Caco-2 (cell line): ENCODE measurements at regions not wholly inside any gene's neighbourhood (a gene's known extent, or its start where the extent isn't known, plus 50 kb on each side); places are given as distances from the start of the nearest gene placed in this dataset.

Source experiments
- BruUV-seq: library from RNA; stranded (reverse); fragments of 400-500 nt; replicated peaks from 2 replicates; lab custom pipeline; 2021; lab: Mats Ljungman, UMichigan
- CTCF ChIA-PET: fragments of 300-600 bp; sonication (Branson Sonifier 250); formaldehyde crosslinking; loops from one replicate; lab custom pipeline; 2022; ENCODE audit warnings: antibody characterized with exemption; lab: Charles Lee
- POLR2A ChIA-PET: fragments of 300-600 bp; sonication (Branson Sonifier 250); formaldehyde crosslinking; loops from one replicate; lab custom pipeline; 2022; ENCODE audit warnings: antibody characterized with exemption; lab: Charles Lee
- DNase-seq, 2 experiments: peaks; one replicate each; pipeline versions ENCODE4 v3.0.0 to v3.0.0-alpha.2; 2020 to 2022
- H3K27me3 ChIP-seq: replicated peaks from 2 replicates; pipeline ENCODE4 v1.6.0; 2011; ENCODE audit warnings: low read length; ENCODE audit not compliant: control insufficient read depth, insufficient read depth
- H3K36me3 ChIP-seq: 2 replicates; pipeline ENCODE4 v1.5.1; 2011; ENCODE audit warnings: low read length; ENCODE audit not compliant: control insufficient read depth, insufficient read depth
- H3K4me1 ChIP-seq: fragments of 250-450 bp; sonication (Bioruptor Pico); 2 replicates; pipeline ENCODE4 v1.5.1; 2020; ENCODE audit warnings: mild to moderate bottlenecking
- H3K4me3 ChIP-seq: 2 replicates; pipeline ENCODE4 v1.5.1; 2011; ENCODE audit warnings: low read depth, mild to moderate bottlenecking, control low read depth, low read length
- H3K9me3 ChIP-seq: fragments of 250-450 bp; sonication (Bioruptor Pico); 2 replicates; pipeline ENCODE4 v1.5.1; 2020; ENCODE audit warnings: mild to moderate bottlenecking, moderate library complexity
- H3K27ac Mint-ChIP-seq: one replicate; pipeline ENCODE4 v1.8.0; 2022; ENCODE audit warnings: mixed read lengths; ENCODE audit not compliant: unreplicated experiment
- H3K27me3 Mint-ChIP-seq: one replicate; pipeline ENCODE4 v1.8.0; 2022; ENCODE audit warnings: mixed read lengths; ENCODE audit not compliant: insufficient read depth, unreplicated experiment
- H3K36me3 Mint-ChIP-seq: one replicate; pipeline ENCODE4 v1.8.0; 2022; ENCODE audit warnings: mild to moderate bottlenecking, mixed read lengths; ENCODE audit not compliant: insufficient read depth, unreplicated experiment
- H3K4me1 Mint-ChIP-seq: one replicate; pipeline ENCODE4 v1.8.0; 2022; ENCODE audit warnings: low read depth, mixed read lengths; ENCODE audit not compliant: unreplicated experiment
- H3K4me3 Mint-ChIP-seq: one replicate; pipeline ENCODE4 v1.8.0; 2022; ENCODE audit warnings: mild to moderate bottlenecking, moderate library complexity, mixed read lengths; ENCODE audit not compliant: unreplicated experiment
- H3K9me3 Mint-ChIP-seq: one replicate; pipeline ENCODE4 v1.8.0; 2022; ENCODE audit warnings: mixed read lengths; ENCODE audit not compliant: unreplicated experiment
- CTCF ChIP-seq, 2 experiments: fragments of 200-600 bp in 1 of 2; IDR thresholded peaks; 1 replicate in 1 of 2; 2 replicates in 1 of 2; pipeline versions ENCODE4 v1.5.1 to v1.8.0; 2011 to 2022; ENCODE audit warnings: antibody characterized with exemption in 1 of 2, control low read depth in 1 of 2, inconsistent platforms in 1 of 2, low read depth in 1 of 2, low read length in 1 of 2, mild to moderate bottlenecking in 1 of 2, moderate library complexity in 1 of 2; ENCODE audit not compliant: insufficient read depth in 1 of 2, severe bottlenecking in 1 of 2, unreplicated experiment in 1 of 2
- intact Hi-C: fragments of 100-400 bp; cut with micrococcal nuclease; formaldehyde crosslinking; loops from one replicate; pipeline ENCODE4 v1.10.0; 2022; ENCODE audit not compliant: unreplicated experiment

- TF ChIP-seq CTCF (IDR thresholded peaks at IDR 0.05; ENCODE audit: insufficient read depth in 1 of 2, low read depth in 1 of 2, low read length in 1 of 2, severe bottlenecking in 1 of 2, unreplicated experiment in 1 of 2), result no peak
- H3K9me3 ChIP-seq, result no peaks in the 10 kb centered on the region
- Mint-ChIP-seq H3K9me3 (no peaks in the 10 kb centered on the region), H3K27ac (no peak overlapping the region), H3K4me1 (no peaks in the 10 kb centered on the region), H3K27me3 (peaks cover 7% of the 10 kb centered on the region), H3K36me3 (no peaks in the 10 kb centered on the region), H3K4me3 (no peak overlapping the region)
- H3K27me3 ChIP-seq, result no peaks in the 10 kb centered on the region
- DNase-seq, result no peak
- intact Hi-C loops, result no loop called here
- ChIA-PET CTCF (no interaction called here), POLR2A (no interaction called here)
- H3K4me3 ChIP-seq, result no peak overlapping the region
- no peaks in the 10 kb centered on the region for H3K36me3 ChIP-seq
- no peaks in the 10 kb centered on the region for H3K4me1 ChIP-seq
- no TSS peak for BruUV-seq
These were observed 95.2 kb upstream of the PLCL2 start for GRCh38 chr3:16789344-16790120.

- Mint-ChIP-seq H3K36me3 (no peaks in the 10 kb centered on the region), H3K9me3 (no peaks in the 10 kb centered on the region), H3K4me3 (no peak overlapping the region), H3K27me3 (peaks cover 7% of the 10 kb centered on the region), H3K4me1 (no peaks in the 10 kb centered on the region), H3K27ac (no peak overlapping the region)
- no peaks in the 10 kb centered on the region for H3K27me3 ChIP-seq
- no peaks in the 10 kb centered on the region for H3K36me3 ChIP-seq
- CTCF ChIA-PET, result no interaction called here
- H3K9me3 ChIP-seq, result no peaks in the 10 kb centered on the region
- no peaks in the 10 kb centered on the region for H3K4me1 ChIP-seq
- H3K4me3 ChIP-seq, result no peak overlapping the region
- POLR2A ChIA-PET, result no interaction called here
- BruUV-seq, result no TSS peak
- TF ChIP-seq CTCF (IDR thresholded peaks at IDR 0.05; ENCODE audit: insufficient read depth in 1 of 2, low read depth in 1 of 2, low read length in 1 of 2, severe bottlenecking in 1 of 2, unreplicated experiment in 1 of 2), result no peak
- intact Hi-C loops, result no loop called here
- DNase-seq, result no peak
These were observed 94.0 kb upstream of the PLCL2 start for GRCh38 chr3:16790432-16791400.

- BruUV-seq, result no TSS peak
- TF ChIP-seq CTCF (IDR thresholded peaks at IDR 0.05; ENCODE audit: insufficient read depth in 1 of 2, low read depth in 1 of 2, low read length in 1 of 2, severe bottlenecking in 1 of 2, unreplicated experiment in 1 of 2), result no peak
- Mint-ChIP-seq H3K27ac (no peak overlapping the region), H3K4me3 (no peak overlapping the region), H3K36me3 (no peaks in the 10 kb centered on the region), H3K27me3 (peaks cover 12% of the 10 kb centered on the region), H3K9me3 (no peaks in the 10 kb centered on the region), H3K4me1 (no peaks in the 10 kb centered on the region)
- intact Hi-C loops, result no loop called here
- ChIA-PET CTCF (no interaction called here), POLR2A (no interaction called here)
- Histone ChIP-seq H3K36me3 (no peaks in the 10 kb centered on the region), H3K4me1 (no peaks in the 10 kb centered on the region), H3K9me3 (no peaks in the 10 kb centered on the region), H3K27me3 (no peaks in the 10 kb centered on the region), H3K4me3 (no peak overlapping the region)
- DNase-seq, result no peak
These were observed 91.4 kb upstream of the PLCL2 start for GRCh38 chr3:16793321-16793720.
